Activated naive CD4-positive, alpha-beta T cell treated with anti-CD3 and anti-CD28 coated beads, Interleukin-2, amount 50 U/mL, for 72 hours (primary cell): ENCODE measurements at regions not wholly inside any gene's neighbourhood (a gene's known extent, or its start where the extent isn't known, plus 50 kb on each side); places are given as distances from the start of the nearest gene placed in this dataset.

Experiments used
- ATAC-seq, 2 donors: fragments of 150-1000 bp; cut with Tn5 transposase; 2 replicates each; pipeline ENCODE4 v1.10.0; 2021; ENCODE audit warnings: mild to moderate bottlenecking in 2 of 2, moderate library complexity in 2 of 2
- DNase-seq, 2 donors: peaks; one replicate each; pipeline ENCODE4 v3.0.0; 2021 to 2022; ENCODE audit warnings: low spot score in 2 of 2
- H3K27ac Mint-ChIP-seq, 2 donors: one replicate each; pipeline ENCODE4 v1.8.0; 2022; ENCODE audit warnings: mild to moderate bottlenecking in 2 of 2, mixed read lengths in 2 of 2
- H3K36me3 Mint-ChIP-seq, 2 donors: one replicate each; pipeline ENCODE4 v1.8.0; 2022; ENCODE audit warnings: mixed read lengths in 2 of 2
- H3K9me3 Mint-ChIP-seq, 2 donors: one replicate each; pipeline ENCODE4 v1.8.0; 2022; ENCODE audit warnings: mixed read lengths in 2 of 2

GRCh38 chr12:64931321-64931720 lies 106.9 kb downstream of the TBC1D30 start:
- ATAC-seq = no peak
- no peaks in the 10 kb centered on the region for H3K9me3 Mint-ChIP-seq

GRCh38 chr12:64931981-64932380 lies 107.5 kb downstream of the TBC1D30 start:
- Mint-ChIP-seq H3K9me3 (no peaks in the 10 kb centered on the region), H3K27ac (no peak overlapping the region), H3K36me3 (no peaks in the 10 kb centered on the region)
- no peak for ATAC-seq
- DNase-seq = no peak

More at GRCh38 chr12:64931321-64931720, 106.9 kb downstream of the TBC1D30 start:
- Mint-ChIP-seq H3K27ac (no peak overlapping the region), H3K36me3 (no peaks in the 10 kb centered on the region)
- no peak for DNase-seq

- DNase-seq (no peak), ATAC-seq (no peak)
- H3K36me3 Mint-ChIP-seq = no peaks in the 10 kb centered on the region
- no peaks in the 10 kb centered on the region for H3K9me3 Mint-ChIP-seq
- no peak overlapping the region for H3K27ac Mint-ChIP-seq
Observed at GRCh38 chr12:64933791-64934190, 109.3 kb downstream of the TBC1D30 start.

GRCh38 chr12:64937452-64937851 lies 113.0 kb downstream of the TBC1D30 start:
- no peak for ATAC-seq
- no peaks in the 10 kb centered on the region for H3K36me3 Mint-ChIP-seq
- no peak overlapping the region for H3K27ac Mint-ChIP-seq
- no peaks in the 10 kb centered on the region for H3K9me3 Mint-ChIP-seq
- DNase-seq = no peak

- no peak overlapping the region for H3K27ac Mint-ChIP-seq
- H3K36me3 Mint-ChIP-seq = no peaks in the 10 kb centered on the region
- no peak for DNase-seq
- ATAC-seq = no peak
- no peaks in the 10 kb centered on the region for H3K9me3 Mint-ChIP-seq
Observed at GRCh38 chr12:64938179-64938578, 113.7 kb downstream of the TBC1D30 start.

GRCh38 chr12:64943686-64944085 lies 119.2 kb downstream of the TBC1D30 start:
- Mint-ChIP-seq H3K9me3 (no peaks in the 10 kb centered on the region), H3K36me3 (no peaks in the 10 kb centered on the region), H3K27ac (no peak overlapping the region)
- DNase-seq (no peak), ATAC-seq (no peak)

GRCh38 chr12:64944966-64945365 lies 120.5 kb downstream of the TBC1D30 start:
- Mint-ChIP-seq H3K9me3 (no peaks in the 10 kb centered on the region), H3K27ac (no peak overlapping the region), H3K36me3 (no peaks in the 10 kb centered on the region)
- no peak for DNase-seq
- no peak for ATAC-seq

GRCh38 chr12:64946132-64946829 lies 121.8 kb downstream of the TBC1D30 start:
- Mint-ChIP-seq H3K9me3 (no peaks in the 10 kb centered on the region), H3K36me3 (no peaks in the 10 kb centered on the region), H3K27ac (no peak overlapping the region)
- no peak for DNase-seq
- ATAC-seq = no peak

GRCh38 chr12:64950711-64951298 lies 126.4 kb downstream of the TBC1D30 start:
- DNase-seq (no peak), ATAC-seq (no peak)
- no peaks in the 10 kb centered on the region for H3K36me3 Mint-ChIP-seq
- H3K9me3 Mint-ChIP-seq = no peaks in the 10 kb centered on the region
- no peak overlapping the region for H3K27ac Mint-ChIP-seq

- Mint-ChIP-seq H3K9me3 (no peaks in the 10 kb centered on the region), H3K36me3 (no peaks in the 10 kb centered on the region), H3K27ac (no peak overlapping the region)
- no peak for DNase-seq
- ATAC-seq = no peak
Observed at GRCh38 chr12:64951944-64952343, 127.5 kb downstream of the TBC1D30 start.

- no peak for DNase-seq
- Mint-ChIP-seq H3K9me3 (no peaks in the 10 kb centered on the region), H3K27ac (no peak overlapping the region), H3K36me3 (no peaks in the 10 kb centered on the region)
- no peak for ATAC-seq
Observed at GRCh38 chr12:64955746-64956145, 131.3 kb downstream of the TBC1D30 start.

- H3K27ac Mint-ChIP-seq = no peak overlapping the region
- ATAC-seq (no peak), DNase-seq (no peak)
- peaks cover 6 to 13% of the 10 kb centered on the region in 2 donors for H3K9me3 Mint-ChIP-seq
- H3K36me3 Mint-ChIP-seq = peaks cover 0 to 8% of the 10 kb centered on the region in 2 donors
Observed at GRCh38 chr12:64965920-64966319, 141.5 kb downstream of the TBC1D30 start.

- DNase-seq = no peak
- Mint-ChIP-seq H3K9me3 (peaks cover 0 to 5% of the 10 kb centered on the region in 2 donors), H3K36me3 (peaks cover 0 to under 1% of the 10 kb centered on the region in 2 donors), H3K27ac (no peak overlapping the region)
- ATAC-seq = no peak
Observed at GRCh38 chr12:64968989-64969819, 144.8 kb downstream of the TBC1D30 start.

- no peak for DNase-seq
- H3K27ac Mint-ChIP-seq = peak overlapping the region in 1 of 2 donors; percentile 72
- ATAC-seq = no peak
- H3K9me3 Mint-ChIP-seq = peaks cover 3 to 17% of the 10 kb centered on the region in 2 donors
- H3K36me3 Mint-ChIP-seq = peaks cover 0 to 9% of the 10 kb centered on the region in 2 donors
Observed at GRCh38 chr12:64976131-64976530, 145.0 kb downstream of the WIF1 start.

GRCh38 chr12:64983771-64984278 lies 137.3 kb downstream of the WIF1 start:
- Mint-ChIP-seq H3K9me3 (peaks cover 3 to 26% of the 10 kb centered on the region in 2 donors), H3K27ac (peak overlapping the region in 1 of 2 donors; percentile 11), H3K36me3 (peaks cover 0 to 9% of the 10 kb centered on the region in 2 donors)
- ATAC-seq = no peak
- no peak for DNase-seq

GRCh38 chr12:64991121-64991611 lies 129.9 kb downstream of the WIF1 start:
- no peak for ATAC-seq
- Mint-ChIP-seq H3K36me3 (no peaks in the 10 kb centered on the region), H3K27ac (no peak overlapping the region)

GRCh38 chr12:64992116-64992515 lies 129.0 kb downstream of the WIF1 start:
- DNase-seq (no peak), ATAC-seq (no peak)
- Mint-ChIP-seq H3K36me3 (no peaks in the 10 kb centered on the region), H3K27ac (no peak overlapping the region), H3K9me3 (peaks cover 0 to 3% of the 10 kb centered on the region in 2 donors)

More at GRCh38 chr12:64991121-64991611, 129.9 kb downstream of the WIF1 start:
- peaks cover 0 to 3% of the 10 kb centered on the region in 2 donors for H3K9me3 Mint-ChIP-seq
- no peak for DNase-seq
